ENCODE measurements at regions not wholly inside any gene's neighbourhood (a gene's known extent, or its start where the extent isn't known, plus 50 kb on each side); places are given as distances from the start of the nearest gene placed in this dataset.

DNA sequence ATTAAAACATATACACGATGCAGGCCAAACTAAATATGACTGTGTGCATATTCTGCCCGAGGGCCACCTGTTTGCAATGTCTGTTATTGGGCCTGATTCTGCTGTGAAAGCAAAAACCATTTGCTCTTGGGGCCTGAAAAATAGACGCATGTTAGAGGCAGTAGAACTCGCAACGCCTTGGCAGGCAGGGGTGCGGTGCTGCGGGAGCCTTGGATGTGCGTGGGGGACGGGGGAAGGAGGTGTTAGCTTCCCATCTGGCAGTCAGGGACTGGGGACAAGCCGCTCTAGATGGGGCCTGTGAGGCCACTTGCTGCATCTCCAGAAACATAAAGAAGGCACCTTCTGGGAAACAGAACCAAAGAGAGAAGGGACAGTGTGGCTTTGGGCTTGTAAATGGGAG lies 216.3 kb downstream of the PHETA1 start:
- TF ChIP-seq ZNF274 (IDR thresholded peaks at IDR 0.05; ENCODE audit: borderline replicate concordance, extremely low read depth, low read length) (no peak), YY1 (IDR thresholded peaks at IDR 0.05; ENCODE audit: low read depth, low read length) (no peak), TAF1 (IDR thresholded peaks at IDR 0.05; ENCODE audit: low read depth, low read length) (no peak), GABPA (IDR thresholded peaks at IDR 0.05; ENCODE audit: borderline replicate concordance, insufficient read depth, low read length) (no peak), EGR1 (IDR thresholded peaks at IDR 0.05; ENCODE audit: borderline replicate concordance, low read depth, low read length) (no peak), RFX5 (IDR thresholded peaks at IDR 0.05; ENCODE audit: borderline replicate concordance, low read depth, low read length) (no peak), POLR2AphosphoS5 (IDR thresholded peaks at IDR 0.05; ENCODE audit: low read depth, low read length) (no peak), EZH2 (IDR thresholded peaks at IDR 0.05; ENCODE audit: low read depth, low read length, severe bottlenecking) (no peak), CHD1 (IDR thresholded peaks at IDR 0.05; ENCODE audit: low read depth, low read length) (no peak), CTCF (IDR thresholded peaks at IDR 0.05; ENCODE audit: control extremely low read depth in 1 of 3, insufficient read depth in 1 of 3, low read depth in 1 of 3, low read length in 3 of 3) (no peak), TAF7 (optimal IDR thresholded peaks at IDR 0.05; ENCODE audit: borderline replicate concordance, low read depth, low read length) (no peak), CREB1 (IDR thresholded peaks at IDR 0.05) (no peak)
- TF ChIP-seq, protein P1, sequence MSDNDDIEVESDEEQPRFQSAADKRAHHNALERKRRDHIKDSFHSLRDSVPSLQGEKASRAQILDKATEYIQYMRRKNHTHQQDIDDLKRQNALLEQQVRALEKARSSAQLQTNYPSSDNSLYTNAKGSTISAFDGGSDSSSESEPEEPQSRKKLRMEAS (IDR thresholded peaks at IDR 0.05): no peak
